Endothelial cell of umbilical vein (primary cell): ENCODE measurements at regions not wholly inside any gene's neighbourhood (a gene's known extent, or its start where the extent isn't known, plus 50 kb on each side); places are given as distances from the start of the nearest gene placed in this dataset.

Experiments used
- BruUV-seq: library from RNA; stranded (reverse); fragments of 400-500 nt; replicated peaks from 2 replicates; lab custom pipeline; 2021; lab: Mats Ljungman, UMichigan
- CTCF ChIA-PET: fragments of 300-600, 350-600 bp; sonication (Branson Sonifier 250); formaldehyde crosslinking; loops from one replicate; lab custom pipeline; 2021; ENCODE audit warnings: antibody characterized with exemption, inconsistent platforms; lab: Charles Lee
- POLR2A ChIA-PET: fragments of 300-600, 350-600 bp; sonication (Branson Sonifier 250); formaldehyde crosslinking; loops from one replicate; lab custom pipeline; 2021; ENCODE audit warnings: antibody characterized with exemption, inconsistent platforms; lab: Charles Lee
- DNase-seq: peaks from one replicate; pipeline ENCODE4 v3.0.0-alpha.2; 2011; ENCODE audit warnings: low read depth, low spot score
- FAIRE-seq: peaks from 2 replicates; lab custom pipeline; 2011; peaks lifted over from hg19 to GRCh38; lab: Jason Lieb, UNC
- H2AFZ ChIP-seq: 2 replicates; pipeline ENCODE4 v1.6.0; 2012; ENCODE audit warnings: low read depth, low read length, control low read depth, inconsistent platforms
- H3K27ac ChIP-seq: 2 replicates; pipeline ENCODE4 v1.5.1; 2011; ENCODE audit warnings: low read depth, mild to moderate bottlenecking, control low read depth, low read length, moderate library complexity; ENCODE audit not compliant: insufficient read depth
- H3K27me3 ChIP-seq, 2 experiments: 2 replicates each; pipeline versions ENCODE4 v1.6.0 to v1.6.1; 2011; ENCODE audit warnings: low read length in 2 of 2, mixed read lengths in 1 of 2; ENCODE audit not compliant: control insufficient read depth in 2 of 2, insufficient read depth in 2 of 2
- H3K36me3 ChIP-seq, 2 experiments: 2 replicates in 1 of 2; 3 replicates in 1 of 2; pipeline ENCODE4 v1.5.1; 2011; ENCODE audit warnings: low read length in 2 of 2, mild to moderate bottlenecking in 1 of 2, moderate library complexity in 1 of 2; ENCODE audit not compliant: control insufficient read depth in 2 of 2, insufficient read depth in 2 of 2; ENCODE audit errors: extremely low read depth in 1 of 2
- H3K4me1 ChIP-seq: 3 replicates; pipeline ENCODE4 v1.5.1; 2011; ENCODE audit warnings: mild to moderate bottlenecking, low read length; ENCODE audit not compliant: control insufficient read depth, insufficient read depth; ENCODE audit errors: extremely low read depth
- H3K4me2 ChIP-seq: 2 replicates; pipeline ENCODE4 v1.6.1; 2011; ENCODE audit warnings: low read length, control low read depth, mixed read lengths; ENCODE audit not compliant: insufficient read depth
- H3K4me3 ChIP-seq, 3 experiments: fragments of 200-600 bp in 1 of 3; sonication (generic), shearing (Covaris generic) in 1 of 3; replicated peaks in 1 of 3; 2 replicates each; pipeline ENCODE4 v1.5.1; 2011 to 2016; ENCODE audit warnings: control low read depth in 3 of 3, low read length in 3 of 3, mild to moderate bottlenecking in 2 of 3, inconsistent platforms in 1 of 3, low read depth in 1 of 3, moderate library complexity in 1 of 3; ENCODE audit not compliant: insufficient read depth in 1 of 3
- H3K79me2 ChIP-seq: 2 replicates; pipeline ENCODE4 v1.6.0; 2012; ENCODE audit warnings: low read length, inconsistent platforms; ENCODE audit not compliant: control insufficient read depth, insufficient read depth
- H3K9ac ChIP-seq: replicated peaks from 2 replicates; pipeline ENCODE3; 2011; ENCODE audit warnings: low read length, control low read depth; ENCODE audit not compliant: insufficient read depth; ENCODE audit errors: extremely low read depth
- H3K9me1 ChIP-seq: replicated peaks from 3 replicates; pipeline ENCODE4 v1.6.0; 2011; ENCODE audit warnings: mild to moderate bottlenecking, low read length; ENCODE audit not compliant: control insufficient read depth, insufficient read depth; ENCODE audit errors: extremely low read depth
- H3K9me3 ChIP-seq: replicated peaks from 2 replicates; pipeline ENCODE4 v1.5.1; 2012; ENCODE audit warnings: low read length, inconsistent platforms; ENCODE audit not compliant: control insufficient read depth, insufficient read depth
- H4K20me1 ChIP-seq: replicated peaks from 2 replicates; pipeline ENCODE3; 2011; ENCODE audit warnings: mild to moderate bottlenecking, low read length; ENCODE audit not compliant: control insufficient read depth, insufficient read depth; ENCODE audit errors: extremely low read depth
- EZH2 ChIP-seq: IDR thresholded peaks from 2 replicates; pipeline ENCODE4 v1.6.1; 2012; ENCODE audit warnings: borderline replicate concordance, low read depth, mild to moderate bottlenecking, moderate library complexity, low read length, inconsistent platforms; ENCODE audit not compliant: severe bottlenecking
- FOS ChIP-seq: IDR thresholded peaks from 2 replicates; pipeline ENCODE4 v1.6.1; 2011; ENCODE audit warnings: mild to moderate bottlenecking, low read length, moderate library complexity, borderline replicate concordance; ENCODE audit not compliant: insufficient read depth
- GATA2 ChIP-seq: IDR thresholded peaks from 2 replicates; pipeline ENCODE4 v1.7.0; 2011; ENCODE audit warnings: low read depth, mild to moderate bottlenecking, moderate library complexity, mixed read lengths, low read length; ENCODE audit not compliant: insufficient read length, insufficient read depth
- JUN ChIP-seq: IDR thresholded peaks from 2 replicates; pipeline ENCODE4 v1.6.1; 2011; ENCODE audit warnings: borderline replicate concordance, low read depth; ENCODE audit not compliant: insufficient read length, insufficient read depth
- MYC ChIP-seq: IDR thresholded peaks from one replicate; pipeline ENCODE4 v1.6.1; 2011; ENCODE audit warnings: mild to moderate bottlenecking, low read depth, low read length
- POLR2A ChIP-seq: IDR thresholded peaks from 2 replicates; pipeline ENCODE4 v1.6.1; 2012; ENCODE audit warnings: low read depth, mild to moderate bottlenecking, control low read depth, low read length
- POLR2AphosphoS5 ChIP-seq: IDR thresholded peaks from 2 replicates; pipeline ENCODE4 v1.6.1; 2012; ENCODE audit warnings: low read depth, mild to moderate bottlenecking, control low read depth, low read length, moderate library complexity; ENCODE audit not compliant: insufficient read depth
- dilution Hi-C: fragments of 300-500 bp; cut with MboI; formaldehyde crosslinking; loops from one replicate; pipeline ENCODE4 v1.15.0; 2019; ENCODE audit warnings: low sequenced_read_pairs; ENCODE audit not compliant: extremely low pct_ligation_motif_present
- intact Hi-C: fragments of 100-400 bp; cut with micrococcal nuclease; formaldehyde crosslinking; loops from one replicate; pipeline ENCODE4 v1.10.0; 2022
- TF ChIP-seq, protein P1 (sequence below), 2 donors: IDR thresholded peaks; 1 replicate in 1 of 2; 2 replicates in 1 of 2; pipeline ENCODE4 v1.5.1; 2011; ENCODE audit warnings: low read length in 2 of 2, mild to moderate bottlenecking in 2 of 2, moderate library complexity in 2 of 2, control low read depth in 1 of 2, inconsistent platforms in 1 of 2, low read depth in 1 of 2; ENCODE audit not compliant: insufficient read depth in 1 of 2; ENCODE audit errors: extremely low read depth in 1 of 2
- TF ChIP-seq, protein P2 (sequence below): IDR thresholded peaks from 2 replicates; pipeline ENCODE4 v1.6.1; 2011; ENCODE audit not compliant: insufficient read depth, insufficient read length

- Histone ChIP-seq H2AFZ (no peak overlapping the region), H3K4me2 (no peak overlapping the region), H3K4me1 (no peaks in the 10 kb centered on the region), H4K20me1 (no peaks in the 10 kb centered on the region), H3K27ac (no peak overlapping the region), H3K9me3 (no peaks in the 10 kb centered on the region), H3K79me2 (no peaks in the 10 kb centered on the region), H3K4me3 (no peak overlapping the region), H3K9me1 (no peaks in the 10 kb centered on the region), H3K27me3 (no peaks in the 10 kb centered on the region), H3K36me3 (no peaks in the 10 kb centered on the region), H3K9ac (no peak overlapping the region)
- DNase-seq (no peak), FAIRE-seq (no peak)
- TF ChIP-seq, protein P1, sequence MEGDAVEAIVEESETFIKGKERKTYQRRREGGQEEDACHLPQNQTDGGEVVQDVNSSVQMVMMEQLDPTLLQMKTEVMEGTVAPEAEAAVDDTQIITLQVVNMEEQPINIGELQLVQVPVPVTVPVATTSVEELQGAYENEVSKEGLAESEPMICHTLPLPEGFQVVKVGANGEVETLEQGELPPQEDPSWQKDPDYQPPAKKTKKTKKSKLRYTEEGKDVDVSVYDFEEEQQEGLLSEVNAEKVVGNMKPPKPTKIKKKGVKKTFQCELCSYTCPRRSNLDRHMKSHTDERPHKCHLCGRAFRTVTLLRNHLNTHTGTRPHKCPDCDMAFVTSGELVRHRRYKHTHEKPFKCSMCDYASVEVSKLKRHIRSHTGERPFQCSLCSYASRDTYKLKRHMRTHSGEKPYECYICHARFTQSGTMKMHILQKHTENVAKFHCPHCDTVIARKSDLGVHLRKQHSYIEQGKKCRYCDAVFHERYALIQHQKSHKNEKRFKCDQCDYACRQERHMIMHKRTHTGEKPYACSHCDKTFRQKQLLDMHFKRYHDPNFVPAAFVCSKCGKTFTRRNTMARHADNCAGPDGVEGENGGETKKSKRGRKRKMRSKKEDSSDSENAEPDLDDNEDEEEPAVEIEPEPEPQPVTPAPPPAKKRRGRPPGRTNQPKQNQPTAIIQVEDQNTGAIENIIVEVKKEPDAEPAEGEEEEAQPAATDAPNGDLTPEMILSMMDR (IDR thresholded peaks at IDR 0.05; ENCODE audit: extremely low read depth in 1 of 2, insufficient read depth in 1 of 2, low read depth in 1 of 2, low read length in 2 of 2), result no peak
- TF ChIP-seq JUN (no peak), POLR2AphosphoS5 (no peak), GATA2 (no peak), FOS (no peak), EZH2 (no peak), POLR2A (no peak), MYC (no peak)
- TF ChIP-seq, protein P2, sequence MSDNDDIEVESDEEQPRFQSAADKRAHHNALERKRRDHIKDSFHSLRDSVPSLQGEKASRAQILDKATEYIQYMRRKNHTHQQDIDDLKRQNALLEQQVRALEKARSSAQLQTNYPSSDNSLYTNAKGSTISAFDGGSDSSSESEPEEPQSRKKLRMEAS, result no peak
- BruUV-seq, result no TSS peak
- dilution Hi-C loops, result no loop called here
- intact Hi-C loops, result no loop called here
- ChIA-PET CTCF (no interaction called here), POLR2A (no interaction called here)
Observed at GRCh38 chr10:64115471-64115870, 594.3 kb downstream of the REEP3 start.
